Upper lobe of right lung (tissue), 1 donor: ENCODE measurements at regions not wholly inside any gene's neighbourhood (a gene's known extent, or its start where the extent isn't known, plus 50 kb on each side); places are given as distances from the start of the nearest gene placed in this dataset.
"Not testable (repeated sequence)": the region's sequence is repeated elsewhere in the genome, so short reads cannot be mapped to it uniquely, and the experiment has no call there.

ENCODE experiments used
- ATAC-seq: fragments of 200-7000 bp; cut with Tn5 transposase; one replicate; pipeline ENCODE4 v1.9.1; 2020; ENCODE audit warnings: mild to moderate bottlenecking, moderate library complexity
- DNase-seq: peaks from one replicate; pipeline ENCODE4 v3.0.0-alpha.2; 2020
- H3K27ac ChIP-seq: fragments of 200-600 bp; one replicate; pipeline ENCODE4 v1.8.0; 2022
- H3K27me3 ChIP-seq: fragments of 200-600 bp; one replicate; pipeline ENCODE4 v1.8.0; 2022; ENCODE audit warnings: mild to moderate bottlenecking
- H3K36me3 ChIP-seq: fragments of 200-600 bp; one replicate; pipeline ENCODE4 v1.8.0; 2022
- H3K4me1 ChIP-seq: fragments of 200-600 bp; one replicate; pipeline ENCODE4 v1.8.0; 2022
- H3K4me3 ChIP-seq: fragments of 200-600 bp; one replicate; pipeline ENCODE4 v1.8.0; 2022; ENCODE audit warnings: mild to moderate bottlenecking
- H3K9me3 ChIP-seq: fragments of 200-600 bp; one replicate; pipeline ENCODE4 v1.8.0; 2022
- intact Hi-C: fragments of 100-400 bp; cut with DNase I; formaldehyde crosslinking; loops from one replicate; pipeline ENCODE4 v1.11.0; 2022
- TF ChIP-seq, protein P1 (sequence below): fragments of 200-600 bp; IDR thresholded peaks from one replicate; pipeline ENCODE4 v1.8.0; 2022; ENCODE audit warnings: antibody characterized with exemption
- donor health status: DM: no; HTN: yes; CAD: no; lungs with severe emphysema.

GRCh38 chr5:92629574-92629973, 951.4 kb downstream of the NR2F1-AS1 start:
- no peak for ATAC-seq
- intact Hi-C loops = no loop called here

DNA sequence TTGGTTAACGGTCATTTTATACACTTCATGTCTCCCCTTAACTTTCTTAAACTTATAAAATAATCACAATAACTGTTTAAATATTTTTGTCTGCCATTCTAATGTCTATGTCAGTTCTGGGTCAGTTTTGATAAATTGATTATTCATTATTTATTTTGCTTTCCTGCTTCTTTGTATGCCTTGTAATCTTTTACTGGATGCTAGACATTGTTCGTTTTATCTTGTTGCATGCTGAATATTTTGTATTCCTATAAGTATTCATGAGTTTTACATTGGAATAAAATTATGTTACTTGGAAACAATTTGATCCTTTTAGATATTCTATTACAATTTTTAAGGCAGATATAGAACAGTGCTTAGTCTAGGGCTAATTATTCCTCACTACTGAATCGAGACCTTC, 952.0 kb downstream of the NR2F1-AS1 start:
- H3K27me3 ChIP-seq = no peaks in the 10 kb centered on the region
- DNase-seq (no peak), ATAC-seq (no peak)
- no peak overlapping the region for H3K4me3 ChIP-seq
- no peaks in the 10 kb centered on the region for H3K9me3 ChIP-seq
- TF ChIP-seq, protein P1, sequence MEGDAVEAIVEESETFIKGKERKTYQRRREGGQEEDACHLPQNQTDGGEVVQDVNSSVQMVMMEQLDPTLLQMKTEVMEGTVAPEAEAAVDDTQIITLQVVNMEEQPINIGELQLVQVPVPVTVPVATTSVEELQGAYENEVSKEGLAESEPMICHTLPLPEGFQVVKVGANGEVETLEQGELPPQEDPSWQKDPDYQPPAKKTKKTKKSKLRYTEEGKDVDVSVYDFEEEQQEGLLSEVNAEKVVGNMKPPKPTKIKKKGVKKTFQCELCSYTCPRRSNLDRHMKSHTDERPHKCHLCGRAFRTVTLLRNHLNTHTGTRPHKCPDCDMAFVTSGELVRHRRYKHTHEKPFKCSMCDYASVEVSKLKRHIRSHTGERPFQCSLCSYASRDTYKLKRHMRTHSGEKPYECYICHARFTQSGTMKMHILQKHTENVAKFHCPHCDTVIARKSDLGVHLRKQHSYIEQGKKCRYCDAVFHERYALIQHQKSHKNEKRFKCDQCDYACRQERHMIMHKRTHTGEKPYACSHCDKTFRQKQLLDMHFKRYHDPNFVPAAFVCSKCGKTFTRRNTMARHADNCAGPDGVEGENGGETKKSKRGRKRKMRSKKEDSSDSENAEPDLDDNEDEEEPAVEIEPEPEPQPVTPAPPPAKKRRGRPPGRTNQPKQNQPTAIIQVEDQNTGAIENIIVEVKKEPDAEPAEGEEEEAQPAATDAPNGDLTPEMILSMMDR = no peak
- H3K27ac ChIP-seq = no peak overlapping the region
- intact Hi-C loops = no loop called here
- no peaks in the 10 kb centered on the region for H3K4me1 ChIP-seq
- no peaks in the 10 kb centered on the region for H3K36me3 ChIP-seq

More at GRCh38 chr5:92629574-92629973, 951.4 kb downstream of the NR2F1-AS1 start:
- Histone ChIP-seq H3K36me3 (no peaks in the 10 kb centered on the region), H3K9me3 (no peaks in the 10 kb centered on the region), H3K4me3 (no peak overlapping the region), H3K4me1 (no peaks in the 10 kb centered on the region), H3K27me3 (no peaks in the 10 kb centered on the region), H3K27ac (no peak overlapping the region)
- no peak for DNase-seq
- TF ChIP-seq, protein P1 = no peak

DNA sequence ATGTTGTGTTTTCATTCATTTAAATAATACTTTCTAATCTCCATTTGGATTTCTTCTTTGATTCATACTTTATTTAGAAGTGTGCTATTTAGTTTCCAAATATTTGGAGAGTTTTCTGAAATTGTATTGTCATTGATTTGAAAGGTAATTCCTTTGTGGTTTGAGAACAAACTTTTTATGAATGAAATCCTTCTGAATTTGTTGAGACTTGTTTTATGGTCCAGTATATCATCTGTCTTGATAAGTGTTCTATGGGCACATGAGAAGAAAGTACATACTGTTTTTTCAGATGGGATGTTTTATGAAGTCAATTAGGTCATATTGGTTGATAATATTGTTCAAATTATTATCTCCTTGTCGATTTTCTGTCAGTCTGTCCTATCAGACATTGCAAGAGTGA, 953.8 kb downstream of the NR2F1-AS1 start:
- Histone ChIP-seq H3K27ac (no peak overlapping the region), H3K4me1 (no peaks in the 10 kb centered on the region), H3K27me3 (no peaks in the 10 kb centered on the region), H3K4me3 (no peak overlapping the region), H3K9me3 (no peaks in the 10 kb centered on the region), H3K36me3 (no peaks in the 10 kb centered on the region)
- intact Hi-C loops = no loop called here
- TF ChIP-seq, protein P1 = no peak
- no peak for ATAC-seq
- DNase-seq = no peak

GRCh38 chr5:92616085-92616484, 964.9 kb downstream of the NR2F1-AS1 start:
- H3K4me1 ChIP-seq = no peaks in the 10 kb centered on the region
- intact Hi-C loops = no loop called here
- no peaks in the 10 kb centered on the region for H3K36me3 ChIP-seq
- no peaks in the 10 kb centered on the region for H3K9me3 ChIP-seq
- no peak overlapping the region for H3K4me3 ChIP-seq
- ATAC-seq (no peak), DNase-seq (no peak)
- H3K27ac ChIP-seq = no peak overlapping the region
- TF ChIP-seq, protein P1 = no peak
- no peaks in the 10 kb centered on the region for H3K27me3 ChIP-seq

DNA sequence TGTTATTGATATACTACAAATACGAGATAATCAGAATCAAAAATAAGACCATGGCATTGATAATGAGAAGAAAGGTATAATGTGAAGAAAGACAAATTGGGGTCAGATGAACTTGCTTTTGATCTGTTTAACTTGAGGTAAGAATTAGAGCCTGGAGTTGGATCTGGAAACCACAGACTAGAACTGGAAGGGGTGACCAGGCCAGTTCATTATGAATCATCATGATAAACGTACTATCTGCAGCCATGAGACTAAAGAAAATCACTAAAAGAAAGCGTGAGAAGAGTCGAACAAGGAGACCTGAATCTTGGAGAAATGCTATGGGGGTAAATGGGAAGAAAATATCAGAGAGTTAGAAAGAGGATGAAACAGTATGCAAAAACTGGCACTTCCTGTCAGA, 967.5 kb downstream of the NR2F1-AS1 start:
- Histone ChIP-seq H3K9me3 (no peaks in the 10 kb centered on the region), H3K27ac (no peak overlapping the region), H3K27me3 (no peaks in the 10 kb centered on the region), H3K36me3 (no peaks in the 10 kb centered on the region), H3K4me3 (no peak overlapping the region), H3K4me1 (no peaks in the 10 kb centered on the region)
- intact Hi-C loops = no loop called here
- TF ChIP-seq, protein P1 = no peak
- DNase-seq = no peak
- ATAC-seq = no peak

- ATAC-seq, H3K4me1 ChIP-seq, H3K9me3 ChIP-seq, H3K4me3 ChIP-seq, H3K27me3 ChIP-seq, intact Hi-C loops, H3K27ac ChIP-seq, DNase-seq, H3K36me3 ChIP-seq: not testable (repeated sequence)
Observed at GRCh38 chr5:92610435-92610834, 970.6 kb downstream of the NR2F1-AS1 start.
